ENCODE measurements at regions not wholly inside any gene's neighbourhood (a gene's known extent, or its start where the extent isn't known, plus 50 kb on each side); places are given as distances from the start of the nearest gene placed in this dataset.

DNA sequence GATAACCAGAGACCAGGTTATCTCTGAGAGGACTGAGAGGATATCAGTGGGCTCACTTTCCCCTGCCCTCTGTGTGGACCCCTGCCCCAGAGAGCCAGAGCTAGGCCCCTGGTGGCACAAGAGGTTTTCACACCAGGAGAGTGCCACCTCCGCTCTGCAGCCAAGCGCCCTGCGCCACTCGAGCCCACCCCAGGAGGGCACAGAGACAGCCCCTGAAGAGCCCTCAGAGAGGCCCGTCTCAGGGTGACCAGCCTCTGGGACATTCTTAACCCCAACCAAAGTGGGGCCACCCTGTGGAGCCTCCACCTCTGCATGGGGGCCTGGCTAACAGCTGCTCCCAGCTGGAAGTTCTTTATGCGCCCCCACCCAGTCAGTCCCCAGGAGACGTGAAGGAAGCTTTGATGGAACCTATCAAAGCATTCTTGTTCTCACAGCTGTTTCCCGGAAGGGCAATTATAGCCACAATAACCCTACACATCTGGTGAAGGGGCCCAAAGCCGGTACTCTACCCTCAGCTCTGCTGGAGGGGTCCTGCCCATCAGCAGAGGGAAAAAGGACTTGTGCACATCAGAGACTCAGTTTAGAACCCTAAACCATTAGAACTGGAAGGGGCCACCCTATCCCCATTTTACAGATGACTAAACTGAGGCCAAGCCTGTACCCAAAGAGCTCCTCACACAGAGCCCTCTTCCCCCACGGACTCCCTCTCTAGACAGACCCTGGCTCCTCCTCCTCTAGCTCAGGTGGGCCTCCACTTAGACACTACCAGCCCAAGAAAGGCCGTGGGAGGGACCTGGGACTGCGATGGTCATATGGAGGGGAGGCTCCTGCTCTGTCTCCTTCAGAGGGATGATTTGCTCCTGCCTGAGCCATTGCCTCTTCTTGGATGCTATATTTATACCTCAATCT, 101.1 kb downstream of the ZFP36L2 start:
- TF ChIP-seq, protein P1, sequence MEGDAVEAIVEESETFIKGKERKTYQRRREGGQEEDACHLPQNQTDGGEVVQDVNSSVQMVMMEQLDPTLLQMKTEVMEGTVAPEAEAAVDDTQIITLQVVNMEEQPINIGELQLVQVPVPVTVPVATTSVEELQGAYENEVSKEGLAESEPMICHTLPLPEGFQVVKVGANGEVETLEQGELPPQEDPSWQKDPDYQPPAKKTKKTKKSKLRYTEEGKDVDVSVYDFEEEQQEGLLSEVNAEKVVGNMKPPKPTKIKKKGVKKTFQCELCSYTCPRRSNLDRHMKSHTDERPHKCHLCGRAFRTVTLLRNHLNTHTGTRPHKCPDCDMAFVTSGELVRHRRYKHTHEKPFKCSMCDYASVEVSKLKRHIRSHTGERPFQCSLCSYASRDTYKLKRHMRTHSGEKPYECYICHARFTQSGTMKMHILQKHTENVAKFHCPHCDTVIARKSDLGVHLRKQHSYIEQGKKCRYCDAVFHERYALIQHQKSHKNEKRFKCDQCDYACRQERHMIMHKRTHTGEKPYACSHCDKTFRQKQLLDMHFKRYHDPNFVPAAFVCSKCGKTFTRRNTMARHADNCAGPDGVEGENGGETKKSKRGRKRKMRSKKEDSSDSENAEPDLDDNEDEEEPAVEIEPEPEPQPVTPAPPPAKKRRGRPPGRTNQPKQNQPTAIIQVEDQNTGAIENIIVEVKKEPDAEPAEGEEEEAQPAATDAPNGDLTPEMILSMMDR (conservative IDR thresholded peaks at IDR 0.05; ENCODE audit: low read depth in 2 of 2), result no peak
- TF ChIP-seq, protein P2, sequence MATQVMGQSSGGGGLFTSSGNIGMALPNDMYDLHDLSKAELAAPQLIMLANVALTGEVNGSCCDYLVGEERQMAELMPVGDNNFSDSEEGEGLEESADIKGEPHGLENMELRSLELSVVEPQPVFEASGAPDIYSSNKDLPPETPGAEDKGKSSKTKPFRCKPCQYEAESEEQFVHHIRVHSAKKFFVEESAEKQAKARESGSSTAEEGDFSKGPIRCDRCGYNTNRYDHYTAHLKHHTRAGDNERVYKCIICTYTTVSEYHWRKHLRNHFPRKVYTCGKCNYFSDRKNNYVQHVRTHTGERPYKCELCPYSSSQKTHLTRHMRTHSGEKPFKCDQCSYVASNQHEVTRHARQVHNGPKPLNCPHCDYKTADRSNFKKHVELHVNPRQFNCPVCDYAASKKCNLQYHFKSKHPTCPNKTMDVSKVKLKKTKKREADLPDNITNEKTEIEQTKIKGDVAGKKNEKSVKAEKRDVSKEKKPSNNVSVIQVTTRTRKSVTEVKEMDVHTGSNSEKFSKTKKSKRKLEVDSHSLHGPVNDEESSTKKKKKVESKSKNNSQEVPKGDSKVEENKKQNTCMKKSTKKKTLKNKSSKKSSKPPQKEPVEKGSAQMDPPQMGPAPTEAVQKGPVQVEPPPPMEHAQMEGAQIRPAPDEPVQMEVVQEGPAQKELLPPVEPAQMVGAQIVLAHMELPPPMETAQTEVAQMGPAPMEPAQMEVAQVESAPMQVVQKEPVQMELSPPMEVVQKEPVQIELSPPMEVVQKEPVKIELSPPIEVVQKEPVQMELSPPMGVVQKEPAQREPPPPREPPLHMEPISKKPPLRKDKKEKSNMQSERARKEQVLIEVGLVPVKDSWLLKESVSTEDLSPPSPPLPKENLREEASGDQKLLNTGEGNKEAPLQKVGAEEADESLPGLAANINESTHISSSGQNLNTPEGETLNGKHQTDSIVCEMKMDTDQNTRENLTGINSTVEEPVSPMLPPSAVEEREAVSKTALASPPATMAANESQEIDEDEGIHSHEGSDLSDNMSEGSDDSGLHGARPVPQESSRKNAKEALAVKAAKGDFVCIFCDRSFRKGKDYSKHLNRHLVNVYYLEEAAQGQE (IDR thresholded peaks at IDR 0.05; ENCODE audit: unreplicated experiment), result no peak
- TF ChIP-seq POLR2AphosphoS5 (IDR thresholded peaks at IDR 0.05; ENCODE audit: low read depth) (no peak), EZH2 (IDR thresholded peaks at IDR 0.05; ENCODE audit: low read depth, unreplicated experiment) (no peak), ZNF114 (CRISPR knock-in tag; IDR thresholded peaks at IDR 0.05) (no peak), JUNB (IDR thresholded peaks at IDR 0.05; ENCODE audit: unreplicated experiment) (no peak), EZH2phosphoT487 (IDR thresholded peaks at IDR 0.05; ENCODE audit: unreplicated experiment) (no peak)

Measured in GM23338 (cell line).